Ovary (tissue), 3 donors: ENCODE measurements at regions not wholly inside any gene's neighbourhood (a gene's known extent, or its start where the extent isn't known, plus 50 kb on each side); places are given as distances from the start of the nearest gene placed in this dataset.
"Not testable (repeated sequence)": the region's sequence is repeated elsewhere in the genome, so short reads cannot be mapped to it uniquely, and the experiment has no call there.

Experiments used
- CTCF ChIP-seq, 3 donors: fragments of 450-650 bp in 2 of 3; fragments of 200-600 bp in 1 of 3; IDR thresholded peaks; one replicate each; pipeline versions ENCODE4 v1.5.1 to v1.8.0; 2016 to 2022; ENCODE audit warnings: antibody characterized with exemption in 3 of 3, mild to moderate bottlenecking in 1 of 3
- EP300 ChIP-seq: sonication (generic); formaldehyde crosslinking; IDR thresholded peaks from one replicate; pipeline ENCODE4 v1.6.1; 2017; ENCODE audit warnings: antibody characterized with exemption
- POLR2A ChIP-seq: fragments of 450-650 bp; IDR thresholded peaks from one replicate; pipeline ENCODE4 v1.6.1; 2017; ENCODE audit warnings: antibody characterized with exemption, mild to moderate bottlenecking, moderate library complexity
- donor health status: DM: no; HTN: no; CAD: no.

- not testable (repeated sequence) for TF ChIP-seq CTCF (IDR thresholded peaks at IDR 0.05); POLR2A; EP300
These were observed 64.4 kb upstream of the APOD start for GRCh38 chr3:195647912-195648702.
